A549 (cell line): ENCODE measurements at regions not wholly inside any gene's neighbourhood (a gene's known extent, or its start where the extent isn't known, plus 50 kb on each side); places are given as distances from the start of the nearest gene placed in this dataset.

ENCODE experiments used
- ATAC-seq, 2 experiments: fragments of 200-7000 bp in 1 of 2; fragments of >200 bp in 1 of 2; cut with Nextera tagmentation in 1 of 2; cut with Tn5 transposase in 1 of 2; 3 replicates each; pipeline versions ENCODE4 v1.8.0 to v1.9.1; 2018 to 2020; ENCODE audit warnings: mild to moderate bottlenecking in 1 of 2, moderate library complexity in 1 of 2
- CTCF ChIA-PET: fragments of 300-600 bp; sonication (Branson Sonifier 250); formaldehyde crosslinking; extraction: SDS; loops from one replicate; lab custom pipeline; 2021; ENCODE audit warnings: antibody characterized with exemption, inconsistent platforms; lab: Yijun Ruan, JAX
- POLR2A ChIA-PET: fragments of 350-600 bp; formaldehyde crosslinking; extraction: SDS; loops from one replicate; lab custom pipeline; 2021; ENCODE audit warnings: antibody characterized with exemption, inconsistent platforms; lab: Yijun Ruan, JAX
- DNase-seq, 2 experiments: peaks; one replicate each; pipeline versions ENCODE4 v3.0.0 to v3.0.0-alpha.2; 2011 to 2016; ENCODE audit warnings: low read depth in 1 of 2, low spot score in 1 of 2
- FAIRE-seq: peaks from 2 replicates; lab custom pipeline; 2011; peaks lifted over from hg19 to GRCh38; lab: Jason Lieb, UNC
- H3K27ac ChIP-seq, 2 experiments: fragments of >200 bp; sonication (Bioruptor Twin); formaldehyde crosslinking; 3 replicates each; pipeline ENCODE4 v1.5.1; 2016 to 2017
- H3K4me1 ChIP-seq: fragments of >200 bp; sonication (Bioruptor Twin); formaldehyde crosslinking; 3 replicates; pipeline ENCODE4 v1.6.1; 2016
- H3K4me2 ChIP-seq: fragments of >200 bp; sonication (Bioruptor Twin); formaldehyde crosslinking; 3 replicates; pipeline ENCODE4 v1.6.1; 2016
- H3K4me3 ChIP-seq: fragments of >200 bp; sonication (Bioruptor Twin); formaldehyde crosslinking; 3 replicates; pipeline ENCODE4 v1.5.1; 2016
- H3K9me3 ChIP-seq: fragments of >200 bp; sonication (Bioruptor Twin); formaldehyde crosslinking; 3 replicates; pipeline ENCODE4 v1.6.1; 2016
- ATOH8 ChIP-seq: fragments of 250-450 bp; sonication (Bioruptor Pico); IDR thresholded peaks from 2 replicates; pipeline ENCODE4 v1.5.0; 2020; ENCODE audit warnings: low read depth, mild to moderate bottlenecking, moderate library complexity
- BHLHE40 ChIP-seq: IDR thresholded peaks from 2 replicates; pipeline ENCODE4 v1.6.1; 2012; ENCODE audit warnings: low read depth, low read length, inconsistent platforms
- CBX2 ChIP-seq: fragments of 200-600 bp; sonication (generic); IDR thresholded peaks from 2 replicates; pipeline ENCODE4 v1.6.1; 2016; ENCODE audit warnings: low read depth, mild to moderate bottlenecking, borderline replicate concordance
- CBX8 ChIP-seq: fragments of 200-600 bp; sonication (generic); IDR thresholded peaks from 2 replicates; pipeline ENCODE4 v1.6.1; 2016
- EHMT2 ChIP-seq: fragments of 200-600 bp; sonication (generic); IDR thresholded peaks from 2 replicates; pipeline ENCODE4 v1.6.1; 2016; ENCODE audit warnings: antibody characterized with exemption, low read depth, mild to moderate bottlenecking, moderate library complexity
- ELK1 ChIP-seq: fragments of 150-350 bp; IDR thresholded peaks from 2 replicates; pipeline ENCODE4 v1.6.1; 2014; ENCODE audit warnings: low read depth, mild to moderate bottlenecking, low read length
- ESRRA ChIP-seq: fragments of 150-350 bp; IDR thresholded peaks from 2 replicates; pipeline ENCODE4 v1.6.1; 2014; ENCODE audit warnings: mild to moderate bottlenecking, low read length, borderline replicate concordance
- HOXB13 ChIP-seq: fragments of 250-450 bp; sonication (Bioruptor Pico); IDR thresholded peaks from 2 replicates; pipeline ENCODE4 v1.5.0; 2020; ENCODE audit warnings: low read depth, mild to moderate bottlenecking, moderate library complexity
- HOXB5 ChIP-seq: fragments of 250-450 bp; sonication (Bioruptor Pico); IDR thresholded peaks from 2 replicates; pipeline ENCODE4 v1.5.0; 2020; ENCODE audit warnings: mild to moderate bottlenecking, moderate library complexity
- JUNB ChIP-seq: fragments of >200 bp; sonication (Bioruptor Twin); formaldehyde crosslinking; IDR thresholded peaks from 2 replicates; pipeline ENCODE4 v1.6.1; 2016
- KDM1A ChIP-seq: fragments of 200-600 bp; sonication (generic); IDR thresholded peaks from 2 replicates; pipeline ENCODE4 v1.6.1; 2016; ENCODE audit warnings: low read depth, mild to moderate bottlenecking
- MAZ ChIP-seq: fragments of 150-350 bp; IDR thresholded peaks from 2 replicates; pipeline ENCODE4 v1.6.1; 2014; ENCODE audit warnings: antibody characterized with exemption, low read depth, low read length, borderline replicate concordance
- NFE2L2 ChIP-seq: fragments of 150-350 bp; conservative IDR thresholded peaks from 2 replicates; pipeline ENCODE4 v1.6.1; 2014; ENCODE audit warnings: low read length
- NPAS2 ChIP-seq: fragments of 250-450 bp; sonication (Bioruptor Pico); IDR thresholded peaks from 2 replicates; pipeline ENCODE4 v1.8.0; 2022; ENCODE audit warnings: mild to moderate bottlenecking, moderate library complexity, borderline replicate concordance
- NR3C1 ChIP-seq: fragments of >200 bp; sonication (Bioruptor Twin); formaldehyde crosslinking; IDR thresholded peaks from 3 replicates; pipeline ENCODE4 v1.6.1; 2017
- PBX3 ChIP-seq: IDR thresholded peaks from 2 replicates; pipeline ENCODE4 v1.6.1; 2012
- POLR2A ChIP-seq: IDR thresholded peaks from 2 replicates; pipeline ENCODE4 v1.6.1; 2012; ENCODE audit warnings: mild to moderate bottlenecking, low read length
- RARB ChIP-seq: fragments of 250-450 bp; sonication (Bioruptor Pico); IDR thresholded peaks from 2 replicates; pipeline ENCODE4 v1.8.0; 2021; ENCODE audit warnings: mild to moderate bottlenecking, moderate library complexity
- REST ChIP-seq: fragments of 200-600 bp; sonication (generic); IDR thresholded peaks from 2 replicates; pipeline ENCODE4 v1.6.1; 2016; ENCODE audit warnings: antibody characterized with exemption, mild to moderate bottlenecking, moderate library complexity
- USF2 ChIP-seq: fragments of 450-650 bp; IDR thresholded peaks from 2 replicates; pipeline ENCODE4 v1.6.1; 2014; ENCODE audit warnings: antibody characterized with exemption
- ZC3H11A ChIP-seq: fragments of 450-650 bp; IDR thresholded peaks from 2 replicates; pipeline ENCODE4 v1.6.1; 2014; ENCODE audit warnings: antibody characterized with exemption, mild to moderate bottlenecking
- ZFP36 ChIP-seq: fragments of 450-650 bp; IDR thresholded peaks from 2 replicates; pipeline ENCODE4 v1.6.1; 2014; ENCODE audit warnings: borderline replicate concordance; ENCODE audit not compliant: partially characterized antibody
- WGBS: methylation state at CpG from one replicate; pipeline ENCODE4 v1.1.6; 2017; ENCODE audit errors: missing lambda C conversion rate; 5-methylcytosine and 5-hydroxymethylcytosine counted together

GRCh38 chr1:47618830-47619229 lies 181.0 kb downstream of the FOXD2 start:
- ChIA-PET CTCF (interaction anchor here (0.8 to 1.6 kb wide), 2 partner anchors 92 to 183 kb away, joined by 4 read pairs; no protein-coding TSS in a partner anchor), POLR2A (no interaction called here)
- no peak for FAIRE-seq
- TF ChIP-seq HOXB13 (CRISPR knock-in tag): no peak
- no peak for TF ChIP-seq CBX2
- TF ChIP-seq USF2: no peak
- no peak for TF ChIP-seq ATOH8 (CRISPR knock-in tag)
- no peak for TF ChIP-seq NR3C1
- TF ChIP-seq ESRRA: no peak
- no peak for TF ChIP-seq KDM1A
- no peak for TF ChIP-seq EHMT2
- TF ChIP-seq JUNB: no peak
- TF ChIP-seq ELK1: no peak
- no peak for TF ChIP-seq ZC3H11A
- ATAC-seq: no peak
- no peak for DNase-seq
- no peaks in the 10 kb centered on the region for H3K4me1 ChIP-seq
- no peak overlapping the region for H3K27ac ChIP-seq
- no peaks in the 10 kb centered on the region for H3K9me3 ChIP-seq
- 55% methylated on average over 7 of the region's 7 CpGs for WGBS
- H3K4me2 ChIP-seq: no peak overlapping the region
- no peak overlapping the region for H3K4me3 ChIP-seq

GRCh38 chr1:47621483-47621882 lies 183.6 kb downstream of the FOXD2 start:
- CTCF ChIA-PET: no interaction called here
- no peak overlapping the region for H3K4me3 ChIP-seq

More at GRCh38 chr1:47621483-47621882, 183.6 kb downstream of the FOXD2 start:
- no peak overlapping the region for H3K27ac ChIP-seq
- 52% methylated on average over 6 of the region's 6 CpGs for WGBS
- POLR2A ChIA-PET: no interaction called here
- no peaks in the 10 kb centered on the region for H3K4me1 ChIP-seq
- DNase-seq: no peak
- no peak for FAIRE-seq
- H3K4me2 ChIP-seq: no peak overlapping the region
- ATAC-seq: no peak
- TF ChIP-seq KDM1A (no peak), EHMT2 (no peak), ESRRA (no peak), HOXB5 (no peak), NFE2L2 (no peak), NPAS2 (CRISPR knock-in tag) (no peak), NR3C1 (no peak), PBX3 (no peak), CBX8 (no peak), POLR2A (no peak), BHLHE40 (no peak), RARB (CRISPR knock-in tag) (no peak), JUNB (no peak), MAZ (no peak), REST (no peak), ZFP36 (no peak)
- no peaks in the 10 kb centered on the region for H3K9me3 ChIP-seq
